ENCODE measurements at regions not wholly inside any gene's neighbourhood (a gene's known extent, or its start where the extent isn't known, plus 50 kb on each side); places are given as distances from the start of the nearest gene placed in this dataset.

- Mint-ChIP-seq H3K9me3 (no peaks in the 10 kb centered on the region), H3K36me3 (ENCODE audit: low read depth) (no peaks in the 10 kb centered on the region), H3K27ac (no peak overlapping the region), H3K4me1 (peaks cover 27% of the 10 kb centered on the region), H3K27me3 (ENCODE audit: low read depth, poor library complexity) (peaks cover 9% of the 10 kb centered on the region), H3K4me3 (no peak overlapping the region)
- no peak for TF ChIP-seq CTCF (IDR thresholded peaks at IDR 0.05)
- DNase-seq, result no peak
These were observed 238.0 kb downstream of the ANKRD60 start for GRCh38 chr20:57990396-57990987.

GRCh38 chr20:57988828-57989227, 239.6 kb downstream of the ANKRD60 start:
- no peak overlapping the region for H3K27ac Mint-ChIP-seq
- H3K36me3 Mint-ChIP-seq (ENCODE audit: low read depth), result no peaks in the 10 kb centered on the region
- H3K9me3 Mint-ChIP-seq, result no peaks in the 10 kb centered on the region
- no peak overlapping the region for H3K4me3 Mint-ChIP-seq
- peaks cover 33% of the 10 kb centered on the region for H3K4me1 Mint-ChIP-seq
- no peak for TF ChIP-seq CTCF (IDR thresholded peaks at IDR 0.05)
- DNase-seq, result no peak
- peaks cover 9% of the 10 kb centered on the region for H3K27me3 Mint-ChIP-seq (ENCODE audit: low read depth, poor library complexity)

- Mint-ChIP-seq H3K4me3 (no peak overlapping the region), H3K9me3 (no peaks in the 10 kb centered on the region), H3K4me1 (peaks cover 28% of the 10 kb centered on the region), H3K27me3 (ENCODE audit: low read depth, poor library complexity) (peaks cover 7% of the 10 kb centered on the region), H3K27ac (no peak overlapping the region), H3K36me3 (ENCODE audit: low read depth) (no peaks in the 10 kb centered on the region)
- no peak for TF ChIP-seq CTCF (IDR thresholded peaks at IDR 0.05)
- no peak for DNase-seq
These were observed 240.0 kb downstream of the ANKRD60 start for GRCh38 chr20:57988422-57988821.

- Mint-ChIP-seq H3K4me1 (peaks cover 27% of the 10 kb centered on the region), H3K36me3 (ENCODE audit: low read depth) (no peaks in the 10 kb centered on the region), H3K9me3 (no peaks in the 10 kb centered on the region), H3K27me3 (ENCODE audit: low read depth, poor library complexity) (peaks cover 4% of the 10 kb centered on the region), H3K4me3 (no peak overlapping the region), H3K27ac (no peak overlapping the region)
- TF ChIP-seq CTCF (IDR thresholded peaks at IDR 0.05), result no peak
- no peak for DNase-seq
These were observed 240.8 kb downstream of the ANKRD60 start for GRCh38 chr20:57987659-57988058.

- Mint-ChIP-seq H3K27ac (no peak overlapping the region), H3K9me3 (no peaks in the 10 kb centered on the region), H3K4me3 (no peak overlapping the region), H3K4me1 (peaks cover 36% of the 10 kb centered on the region), H3K36me3 (ENCODE audit: low read depth) (no peaks in the 10 kb centered on the region), H3K27me3 (ENCODE audit: low read depth, poor library complexity) (peaks cover 4% of the 10 kb centered on the region)
- no peak for DNase-seq
- TF ChIP-seq CTCF (IDR thresholded peaks at IDR 0.05), result no peak
These were observed 241.8 kb downstream of the ANKRD60 start for GRCh38 chr20:57986666-57987065.

- no peaks in the 10 kb centered on the region for H3K9me3 Mint-ChIP-seq
- peak overlapping the region; percentile 30 for H3K27ac Mint-ChIP-seq
- peaks cover 34% of the 10 kb centered on the region for H3K4me1 Mint-ChIP-seq
- H3K36me3 Mint-ChIP-seq (ENCODE audit: low read depth), result no peaks in the 10 kb centered on the region
- peak; percentile 23 for DNase-seq
- H3K27me3 Mint-ChIP-seq (ENCODE audit: low read depth, poor library complexity), result peaks cover 4% of the 10 kb centered on the region
- no peak overlapping the region for H3K4me3 Mint-ChIP-seq
- no peak for TF ChIP-seq CTCF (IDR thresholded peaks at IDR 0.05)
These were observed 243.2 kb downstream of the ANKRD60 start for GRCh38 chr20:57985278-57985677.
